ENCODE measurements at regions not wholly inside any gene's neighbourhood (a gene's known extent, or its start where the extent isn't known, plus 50 kb on each side); places are given as distances from the start of the nearest gene placed in this dataset.

DNA sequence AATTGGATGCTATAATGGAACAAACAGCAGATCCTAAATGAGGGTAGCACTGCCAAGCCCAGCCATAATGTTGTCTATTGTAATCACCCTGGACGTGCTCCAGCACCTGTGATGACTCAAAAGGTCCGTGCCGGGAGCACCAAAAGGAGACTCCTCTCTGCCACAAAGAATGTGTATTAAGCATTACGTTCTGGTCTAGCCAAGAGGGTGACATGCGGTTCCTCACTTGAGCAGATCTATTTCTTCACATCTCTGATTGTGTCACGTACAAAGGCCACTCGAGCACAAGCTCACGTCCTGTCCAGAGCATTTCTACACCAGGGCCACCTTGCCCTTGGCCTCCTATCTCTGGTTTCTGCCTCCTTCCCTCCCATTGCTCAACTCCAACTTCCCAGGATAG, 219.9 kb upstream of the IRS2 start (continued):
- TF ChIP-seq, protein P1, sequence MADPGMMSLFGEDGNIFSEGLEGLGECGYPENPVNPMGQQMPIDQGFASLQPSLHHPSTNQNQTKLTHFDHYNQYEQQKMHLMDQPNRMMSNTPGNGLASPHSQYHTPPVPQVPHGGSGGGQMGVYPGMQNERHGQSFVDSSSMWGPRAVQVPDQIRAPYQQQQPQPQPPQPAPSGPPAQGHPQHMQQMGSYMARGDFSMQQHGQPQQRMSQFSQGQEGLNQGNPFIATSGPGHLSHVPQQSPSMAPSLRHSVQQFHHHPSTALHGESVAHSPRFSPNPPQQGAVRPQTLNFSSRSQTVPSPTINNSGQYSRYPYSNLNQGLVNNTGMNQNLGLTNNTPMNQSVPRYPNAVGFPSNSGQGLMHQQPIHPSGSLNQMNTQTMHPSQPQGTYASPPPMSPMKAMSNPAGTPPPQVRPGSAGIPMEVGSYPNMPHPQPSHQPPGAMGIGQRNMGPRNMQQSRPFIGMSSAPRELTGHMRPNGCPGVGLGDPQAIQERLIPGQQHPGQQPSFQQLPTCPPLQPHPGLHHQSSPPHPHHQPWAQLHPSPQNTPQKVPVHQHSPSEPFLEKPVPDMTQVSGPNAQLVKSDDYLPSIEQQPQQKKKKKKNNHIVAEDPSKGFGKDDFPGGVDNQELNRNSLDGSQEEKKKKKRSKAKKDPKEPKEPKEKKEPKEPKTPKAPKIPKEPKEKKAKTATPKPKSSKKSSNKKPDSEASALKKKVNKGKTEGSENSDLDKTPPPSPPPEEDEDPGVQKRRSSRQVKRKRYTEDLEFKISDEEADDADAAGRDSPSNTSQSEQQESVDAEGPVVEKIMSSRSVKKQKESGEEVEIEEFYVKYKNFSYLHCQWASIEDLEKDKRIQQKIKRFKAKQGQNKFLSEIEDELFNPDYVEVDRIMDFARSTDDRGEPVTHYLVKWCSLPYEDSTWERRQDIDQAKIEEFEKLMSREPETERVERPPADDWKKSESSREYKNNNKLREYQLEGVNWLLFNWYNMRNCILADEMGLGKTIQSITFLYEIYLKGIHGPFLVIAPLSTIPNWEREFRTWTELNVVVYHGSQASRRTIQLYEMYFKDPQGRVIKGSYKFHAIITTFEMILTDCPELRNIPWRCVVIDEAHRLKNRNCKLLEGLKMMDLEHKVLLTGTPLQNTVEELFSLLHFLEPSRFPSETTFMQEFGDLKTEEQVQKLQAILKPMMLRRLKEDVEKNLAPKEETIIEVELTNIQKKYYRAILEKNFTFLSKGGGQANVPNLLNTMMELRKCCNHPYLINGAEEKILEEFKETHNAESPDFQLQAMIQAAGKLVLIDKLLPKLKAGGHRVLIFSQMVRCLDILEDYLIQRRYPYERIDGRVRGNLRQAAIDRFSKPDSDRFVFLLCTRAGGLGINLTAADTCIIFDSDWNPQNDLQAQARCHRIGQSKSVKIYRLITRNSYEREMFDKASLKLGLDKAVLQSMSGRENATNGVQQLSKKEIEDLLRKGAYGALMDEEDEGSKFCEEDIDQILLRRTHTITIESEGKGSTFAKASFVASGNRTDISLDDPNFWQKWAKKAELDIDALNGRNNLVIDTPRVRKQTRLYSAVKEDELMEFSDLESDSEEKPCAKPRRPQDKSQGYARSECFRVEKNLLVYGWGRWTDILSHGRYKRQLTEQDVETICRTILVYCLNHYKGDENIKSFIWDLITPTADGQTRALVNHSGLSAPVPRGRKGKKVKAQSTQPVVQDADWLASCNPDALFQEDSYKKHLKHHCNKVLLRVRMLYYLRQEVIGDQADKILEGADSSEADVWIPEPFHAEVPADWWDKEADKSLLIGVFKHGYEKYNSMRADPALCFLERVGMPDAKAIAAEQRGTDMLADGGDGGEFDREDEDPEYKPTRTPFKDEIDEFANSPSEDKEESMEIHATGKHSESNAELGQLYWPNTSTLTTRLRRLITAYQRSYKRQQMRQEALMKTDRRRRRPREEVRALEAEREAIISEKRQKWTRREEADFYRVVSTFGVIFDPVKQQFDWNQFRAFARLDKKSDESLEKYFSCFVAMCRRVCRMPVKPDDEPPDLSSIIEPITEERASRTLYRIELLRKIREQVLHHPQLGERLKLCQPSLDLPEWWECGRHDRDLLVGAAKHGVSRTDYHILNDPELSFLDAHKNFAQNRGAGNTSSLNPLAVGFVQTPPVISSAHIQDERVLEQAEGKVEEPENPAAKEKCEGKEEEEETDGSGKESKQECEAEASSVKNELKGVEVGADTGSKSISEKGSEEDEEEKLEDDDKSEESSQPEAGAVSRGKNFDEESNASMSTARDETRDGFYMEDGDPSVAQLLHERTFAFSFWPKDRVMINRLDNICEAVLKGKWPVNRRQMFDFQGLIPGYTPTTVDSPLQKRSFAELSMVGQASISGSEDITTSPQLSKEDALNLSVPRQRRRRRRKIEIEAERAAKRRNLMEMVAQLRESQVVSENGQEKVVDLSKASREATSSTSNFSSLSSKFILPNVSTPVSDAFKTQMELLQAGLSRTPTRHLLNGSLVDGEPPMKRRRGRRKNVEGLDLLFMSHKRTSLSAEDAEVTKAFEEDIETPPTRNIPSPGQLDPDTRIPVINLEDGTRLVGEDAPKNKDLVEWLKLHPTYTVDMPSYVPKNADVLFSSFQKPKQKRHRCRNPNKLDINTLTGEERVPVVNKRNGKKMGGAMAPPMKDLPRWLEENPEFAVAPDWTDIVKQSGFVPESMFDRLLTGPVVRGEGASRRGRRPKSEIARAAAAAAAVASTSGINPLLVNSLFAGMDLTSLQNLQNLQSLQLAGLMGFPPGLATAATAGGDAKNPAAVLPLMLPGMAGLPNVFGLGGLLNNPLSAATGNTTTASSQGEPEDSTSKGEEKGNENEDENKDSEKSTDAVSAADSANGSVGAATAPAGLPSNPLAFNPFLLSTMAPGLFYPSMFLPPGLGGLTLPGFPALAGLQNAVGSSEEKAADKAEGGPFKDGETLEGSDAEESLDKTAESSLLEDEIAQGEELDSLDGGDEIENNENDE (IDR thresholded peaks at IDR 0.05; ENCODE audit: insufficient replicate concordance, low read length): no peak

Data from H1 (cell line).